ENCODE measurements at regions not wholly inside any gene's neighbourhood (a gene's known extent, or its start where the extent isn't known, plus 50 kb on each side); places are given as distances from the start of the nearest gene placed in this dataset.

- H3K4me3 ChIP-seq (ENCODE audit: low read depth, low read length), result no peak overlapping the region
- TF ChIP-seq CTCF (IDR thresholded peaks at IDR 0.05; ENCODE audit: low read depth, low read length), result peak; percentile 35
Measured at GRCh38 chr6:9250852-9251251, 815.5 kb upstream of the SLC35B3 start.

GRCh38 chr6:9248133-9248532 is 812.8 kb upstream of the SLC35B3 start:
- no peak overlapping the region for H3K4me3 ChIP-seq (ENCODE audit: low read depth, low read length)
- TF ChIP-seq CTCF (IDR thresholded peaks at IDR 0.05; ENCODE audit: low read depth, low read length), result no peak

GRCh38 chr6:9240861-9241260 is 805.5 kb upstream of the SLC35B3 start:
- TF ChIP-seq CTCF (IDR thresholded peaks at IDR 0.05; ENCODE audit: low read depth, low read length), result no peak
- no peak overlapping the region for H3K4me3 ChIP-seq (ENCODE audit: low read depth, low read length)

GRCh38 chr6:9236443-9236842 is 801.1 kb upstream of the SLC35B3 start:
- no peak overlapping the region for H3K4me3 ChIP-seq (ENCODE audit: low read depth, low read length)
- TF ChIP-seq CTCF (IDR thresholded peaks at IDR 0.05; ENCODE audit: low read depth, low read length), result no peak

GRCh38 chr6:9233686-9234085 is 798.3 kb upstream of the SLC35B3 start:
- no peak overlapping the region for H3K4me3 ChIP-seq (ENCODE audit: low read depth, low read length)
- no peak for TF ChIP-seq CTCF (IDR thresholded peaks at IDR 0.05; ENCODE audit: low read depth, low read length)

- no peak overlapping the region for H3K4me3 ChIP-seq (ENCODE audit: low read depth, low read length)
- TF ChIP-seq CTCF (IDR thresholded peaks at IDR 0.05; ENCODE audit: low read depth, low read length), result no peak
Measured at GRCh38 chr6:9233226-9233625, 797.9 kb upstream of the SLC35B3 start.

- no peak overlapping the region for H3K4me3 ChIP-seq (ENCODE audit: low read depth, low read length)
- no peak for TF ChIP-seq CTCF (IDR thresholded peaks at IDR 0.05; ENCODE audit: low read depth, low read length)
Measured at GRCh38 chr6:9225441-9225871, 790.1 kb upstream of the SLC35B3 start.

All from WI38 (cell line).